Fibroblast of skin of scalp (primary cell): ENCODE measurements at regions not wholly inside any gene's neighbourhood (a gene's known extent, or its start where the extent isn't known, plus 50 kb on each side); places are given as distances from the start of the nearest gene placed in this dataset.
"Not testable (repeated sequence)": the region's sequence is repeated elsewhere in the genome, so short reads cannot be mapped to it uniquely, and the experiment has no call there.

Experiments
- DNase-seq: peaks from one replicate; pipeline ENCODE4 v3.0.0-alpha.2; 2013

DNA sequence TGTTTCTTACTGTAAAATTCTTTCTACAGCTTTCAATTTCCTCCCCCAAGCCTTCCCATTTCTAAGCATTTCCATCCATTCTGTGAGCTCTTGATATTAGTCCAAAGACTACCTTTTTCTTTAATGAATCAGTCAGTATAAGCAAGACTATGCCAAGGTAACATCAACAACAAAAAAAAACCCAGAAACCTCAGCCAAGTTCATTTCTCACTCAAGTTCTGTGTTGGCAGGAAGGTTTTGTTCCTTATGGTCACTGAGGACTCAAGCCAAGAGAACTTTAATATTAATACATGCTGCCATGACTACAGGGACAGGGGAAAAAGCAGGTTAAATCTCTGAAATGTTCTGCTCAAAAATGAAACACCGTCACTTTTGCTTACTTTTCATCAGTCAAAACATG is 621.2 kb upstream of the NRP1 start:
- no peak for DNase-seq

DNA sequence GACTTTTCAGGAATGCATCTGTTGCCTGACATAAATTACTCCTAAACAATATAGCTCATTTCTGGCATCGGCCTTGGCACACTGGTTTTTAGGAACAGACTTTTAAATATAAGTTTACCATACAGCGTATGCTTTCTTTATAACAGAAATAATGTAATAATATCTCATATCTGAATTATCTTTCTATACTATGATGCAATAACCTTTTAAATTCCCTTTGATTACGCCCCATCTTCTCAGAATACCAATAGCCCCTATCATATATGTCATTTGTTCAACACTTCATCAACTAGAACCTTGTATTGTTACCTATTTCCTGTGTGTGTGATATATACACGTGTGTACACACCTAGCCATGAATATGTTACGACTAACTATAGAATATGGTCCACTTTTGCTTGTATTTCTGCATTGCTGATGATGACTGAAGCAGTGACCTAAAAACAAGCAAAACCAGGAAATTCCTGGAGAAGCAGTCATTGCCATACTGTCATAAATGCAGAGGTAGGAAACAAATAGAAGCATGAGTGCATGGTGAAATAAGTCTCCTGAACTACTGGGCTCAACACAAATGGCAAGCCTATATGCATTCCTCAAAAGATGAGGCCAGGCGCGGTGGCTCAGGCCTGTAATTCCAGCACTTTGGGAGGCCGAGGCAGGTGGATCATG is 618.4 kb upstream of the NRP1 start:
- peak; percentile 63 for DNase-seq

DNA sequence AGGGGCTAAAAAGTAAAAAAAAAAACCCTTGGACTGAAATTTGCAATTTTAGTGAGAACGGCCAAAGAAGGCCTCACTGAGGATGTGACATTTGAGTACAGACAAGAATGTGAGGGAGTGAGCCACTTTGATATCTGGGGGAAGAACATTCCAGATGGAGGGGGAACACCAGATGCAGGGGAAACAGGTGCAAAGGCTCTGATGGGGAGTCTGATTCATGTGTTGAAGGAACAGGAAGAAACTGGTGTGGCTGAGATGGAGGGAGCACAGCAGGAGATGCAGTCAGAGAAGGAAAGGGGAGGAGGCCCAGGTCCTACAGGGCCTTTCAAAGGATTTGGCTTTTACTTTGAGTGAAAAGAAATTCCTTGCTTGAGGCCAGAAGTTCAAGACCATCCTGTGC is 615.7 kb upstream of the NRP1 start:
- no peak for DNase-seq

DNA sequence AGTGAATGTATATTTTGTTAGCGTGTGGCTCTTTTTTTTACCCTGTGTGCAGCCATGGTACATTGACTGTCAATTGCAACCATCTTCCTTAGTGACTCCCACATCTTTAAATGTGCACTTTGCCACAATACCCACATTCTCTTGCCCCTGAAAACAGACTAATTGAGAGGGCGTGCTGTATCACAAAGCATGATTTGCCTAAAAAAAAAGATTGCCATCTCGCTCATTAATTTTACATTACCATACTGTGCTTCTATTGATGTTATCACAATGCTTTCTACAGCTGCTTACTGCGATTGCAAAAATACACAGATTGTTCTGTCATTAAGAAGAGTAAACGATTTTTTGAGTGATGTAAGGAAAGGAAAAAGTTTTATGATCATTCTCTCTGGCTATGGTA is 613.1 kb upstream of the NRP1 start:
- no peak for DNase-seq

DNA sequence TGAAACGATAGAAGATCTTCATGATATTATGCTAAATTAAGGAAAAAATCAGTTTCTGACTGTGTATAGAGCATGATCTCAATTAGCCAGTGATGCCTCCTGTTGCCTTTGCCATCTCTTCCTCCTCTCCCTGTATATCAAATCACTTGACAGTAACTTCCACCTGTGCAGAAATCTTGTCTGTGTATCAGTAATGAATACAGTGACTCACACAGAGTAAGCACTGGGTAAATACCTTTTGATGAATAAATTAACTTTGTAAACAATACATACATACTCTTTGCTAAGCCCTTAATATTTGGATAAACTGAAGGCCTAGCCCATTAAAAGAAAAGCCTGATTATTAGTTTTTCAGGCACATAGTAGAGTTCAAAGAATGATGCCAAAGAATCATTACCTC is 610.6 kb upstream of the NRP1 start:
- no peak for DNase-seq

DNA sequence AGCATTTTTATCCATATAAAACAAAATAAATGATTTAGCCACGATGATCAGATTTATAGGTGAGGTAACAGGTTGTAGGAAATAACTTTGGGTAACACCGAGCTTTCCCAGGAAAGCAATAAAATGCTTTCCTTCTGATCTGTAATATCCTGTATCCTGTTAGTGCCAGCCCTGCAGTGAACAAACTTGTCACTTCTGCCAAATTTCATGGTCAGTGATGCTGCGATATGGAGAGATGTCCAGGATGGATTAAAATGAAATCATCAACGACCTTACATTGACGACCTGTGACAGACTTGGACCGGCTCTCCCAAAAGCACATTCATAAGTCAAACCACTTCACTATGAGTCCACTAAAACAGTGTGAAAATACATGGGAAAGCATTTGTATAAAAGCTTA is 608.0 kb upstream of the NRP1 start:
- DNase-seq, result no peak

DNA sequence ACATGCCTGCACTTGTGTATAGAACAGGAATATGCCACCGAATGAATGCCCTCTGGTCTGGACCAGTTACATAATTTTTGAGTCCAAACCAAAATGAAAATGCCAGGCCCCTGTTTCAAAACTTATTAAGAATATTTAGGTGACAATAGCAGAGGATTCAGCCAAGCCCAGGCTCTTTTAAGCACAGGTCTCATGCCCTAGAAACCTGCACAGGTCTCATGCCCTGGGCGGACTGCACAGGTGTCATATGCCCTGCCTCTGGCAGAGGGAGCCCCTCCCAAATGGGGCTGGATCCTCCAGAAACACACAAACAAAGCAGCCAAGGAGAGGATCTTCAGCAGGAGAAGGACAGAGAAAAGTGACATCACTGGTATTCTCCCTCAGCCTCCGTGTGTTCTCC is 605.4 kb upstream of the NRP1 start:
- no peak for DNase-seq

DNA sequence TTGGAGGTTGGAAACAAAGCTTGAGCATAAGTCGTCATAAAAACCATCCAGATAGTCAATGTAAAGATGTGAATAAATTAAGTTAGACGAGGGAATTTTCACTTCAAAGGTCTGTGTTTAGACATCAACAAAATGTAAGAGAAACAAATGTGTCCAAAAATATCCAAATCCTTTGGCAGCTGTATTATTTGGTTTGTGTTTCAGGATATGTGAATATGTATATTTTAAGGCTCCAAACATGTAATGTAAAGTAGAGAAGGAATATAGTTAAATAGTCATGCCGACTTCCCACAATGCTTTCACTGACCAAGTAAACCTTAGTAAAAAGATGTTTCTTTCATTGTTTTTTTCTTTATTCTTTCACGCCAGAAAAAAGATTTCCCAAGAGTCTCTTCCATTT is 604.9 kb upstream of the NRP1 start:
- DNase-seq, result no peak

DNA sequence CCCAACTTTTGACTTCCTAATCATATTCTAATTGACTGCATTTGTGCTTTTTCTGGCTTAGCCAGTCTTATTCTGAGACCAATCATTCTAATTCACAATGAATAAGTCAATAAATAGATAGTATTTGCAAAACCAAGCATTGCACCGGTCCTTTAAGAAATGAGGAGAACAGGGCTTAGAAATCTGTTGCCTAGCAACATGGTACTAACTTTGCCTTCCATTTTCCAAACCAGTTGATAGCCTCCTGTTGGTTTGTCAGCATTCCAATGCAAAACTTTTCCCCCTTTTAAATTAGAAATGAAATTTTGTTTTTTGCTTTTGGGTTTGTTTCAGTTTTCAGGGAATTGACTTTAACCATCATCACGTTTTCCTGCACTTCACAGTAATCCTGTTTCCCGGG is 603.5 kb upstream of the NRP1 start:
- no peak for DNase-seq

DNA sequence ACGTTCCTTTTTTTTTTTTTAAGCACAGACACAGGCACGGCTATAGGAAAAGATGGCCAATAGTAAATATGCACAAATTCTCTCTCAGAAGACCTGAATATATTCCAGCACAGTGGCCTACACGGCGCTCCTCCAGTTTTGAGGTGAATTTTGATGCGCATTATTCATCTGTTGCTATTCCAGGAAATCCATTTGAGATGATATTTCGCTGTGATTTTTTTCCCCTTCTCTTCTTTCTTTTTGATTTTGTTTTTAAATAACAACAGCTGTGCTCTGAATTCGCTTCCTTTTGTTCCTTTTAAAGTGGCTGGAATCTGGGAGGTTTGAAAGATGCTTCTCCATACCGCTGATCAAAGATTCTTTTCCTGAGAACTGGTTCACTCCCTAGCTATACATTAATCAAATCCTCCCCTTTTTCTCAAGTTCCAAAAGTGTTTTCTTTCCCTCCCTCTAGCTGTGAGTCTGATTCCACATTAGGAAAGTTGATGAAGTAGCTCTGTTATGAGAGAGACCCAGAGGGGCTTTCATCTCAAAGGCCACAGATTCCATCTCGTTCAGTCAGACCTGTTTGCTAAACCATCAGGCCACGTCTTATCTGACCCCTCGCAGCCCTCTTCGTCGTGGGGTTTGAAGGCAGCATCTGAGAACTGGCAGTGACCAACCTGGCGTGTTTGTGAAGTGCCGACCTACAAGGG is 602.7 kb upstream of the NRP1 start:
- no peak for DNase-seq

DNA sequence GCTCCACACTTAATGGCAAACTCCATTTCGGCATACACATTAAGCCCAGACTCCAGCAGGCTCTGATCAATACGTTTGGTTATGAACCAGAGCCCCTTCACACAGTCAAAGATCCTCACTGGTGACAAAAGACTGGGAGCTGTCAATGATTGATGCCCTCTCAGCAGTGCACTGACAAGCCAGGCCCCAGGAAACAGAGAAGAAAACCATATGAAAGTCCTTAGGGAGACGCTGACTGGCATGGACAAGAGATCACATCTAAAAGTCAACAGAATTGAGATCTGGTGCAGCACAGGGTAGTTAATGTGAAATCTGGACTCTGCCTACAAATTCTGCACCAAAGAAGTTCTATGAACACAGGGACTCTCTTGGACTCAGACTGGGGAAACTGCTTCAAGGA is 600.9 kb upstream of the NRP1 start:
- no peak for DNase-seq

DNA sequence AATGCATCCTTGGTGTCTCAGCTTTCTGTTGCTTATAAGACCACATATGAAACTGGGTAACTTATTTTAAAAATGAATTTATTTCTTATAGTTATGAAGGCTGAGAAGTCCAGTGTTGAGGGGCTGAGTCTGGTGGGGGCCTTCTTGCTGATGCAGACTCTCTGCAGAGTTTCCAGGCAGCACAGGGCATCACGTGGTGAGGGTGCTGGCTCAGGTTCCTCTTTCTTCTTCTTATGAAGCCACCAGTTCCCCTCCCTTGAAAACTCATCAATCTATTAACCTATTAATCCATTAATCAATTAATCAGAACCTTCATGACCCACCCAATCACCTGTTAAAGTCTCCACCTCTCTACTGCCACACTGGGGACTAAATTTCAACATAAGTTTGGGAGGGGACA is 595.6 kb upstream of the NRP1 start:
- DNase-seq, result no peak

DNA sequence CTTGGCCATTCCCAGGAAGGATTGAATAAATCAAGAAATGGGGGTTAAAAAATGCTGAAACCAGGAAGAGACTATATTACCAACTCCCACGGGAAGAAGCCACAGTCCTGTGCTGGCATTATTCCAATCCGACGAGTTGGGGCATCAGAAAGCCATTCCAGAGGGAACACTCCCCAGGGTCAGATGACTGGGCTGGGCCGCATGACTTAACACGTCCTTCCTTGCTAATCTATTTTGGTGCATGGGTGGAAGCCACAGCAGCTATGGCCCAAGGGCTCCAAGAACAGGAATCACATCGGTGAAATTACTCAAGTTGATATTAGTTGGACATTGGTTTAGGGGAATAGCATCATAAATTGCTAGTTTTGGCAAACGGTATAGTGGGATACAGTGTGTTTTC is 592.9 kb upstream of the NRP1 start:
- DNase-seq, result peak; percentile 19

DNA sequence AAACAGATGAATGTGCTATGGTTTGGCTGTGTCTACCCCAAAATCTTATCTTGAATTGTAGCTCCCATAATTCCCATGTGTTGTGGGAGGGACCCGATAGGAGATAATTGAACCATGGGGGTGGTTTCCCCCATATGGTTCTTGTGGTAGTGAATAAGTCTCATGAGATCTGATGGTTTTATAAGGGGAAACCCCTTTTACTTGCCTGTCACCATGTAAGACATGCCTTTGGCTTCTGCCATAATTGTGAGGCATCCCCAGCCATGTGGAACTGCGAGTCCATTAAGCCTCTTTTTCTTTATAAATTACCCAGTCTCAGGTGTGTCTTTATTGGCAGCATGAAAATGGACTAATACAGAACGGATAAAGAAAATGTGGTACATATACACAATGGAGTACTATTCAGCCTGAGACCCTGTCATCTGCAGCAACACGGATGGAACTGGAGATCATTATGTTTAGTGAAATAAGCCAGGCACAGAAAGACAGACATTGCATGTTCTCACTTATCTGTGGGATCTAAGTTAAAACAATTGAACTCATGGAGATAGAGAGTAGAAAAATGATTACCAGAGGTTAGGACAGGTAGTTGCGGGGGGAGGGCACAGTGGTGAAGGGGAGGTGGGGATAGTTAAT is 587.6 kb upstream of the NRP1 start:
- no peak for DNase-seq

DNA sequence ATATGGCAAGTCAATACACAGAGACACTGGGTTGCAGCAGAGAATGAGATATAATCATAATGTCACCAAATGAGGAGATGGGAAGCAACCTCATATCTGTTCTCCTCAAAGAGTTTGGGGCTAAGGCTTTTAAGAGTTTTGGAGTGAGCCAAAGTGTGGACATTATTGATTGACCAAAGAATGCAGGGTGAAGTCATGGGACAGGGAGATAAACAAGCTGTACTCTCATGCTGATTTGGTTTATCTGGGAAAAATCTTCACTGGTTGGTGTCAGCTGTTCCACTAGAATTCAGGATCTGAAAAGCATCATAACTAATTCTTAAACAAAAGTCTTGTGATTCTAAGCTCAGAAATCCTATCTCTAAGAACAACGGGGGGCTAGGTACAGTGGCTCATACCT is 585.9 kb upstream of the NRP1 start:
- no peak for DNase-seq

DNA sequence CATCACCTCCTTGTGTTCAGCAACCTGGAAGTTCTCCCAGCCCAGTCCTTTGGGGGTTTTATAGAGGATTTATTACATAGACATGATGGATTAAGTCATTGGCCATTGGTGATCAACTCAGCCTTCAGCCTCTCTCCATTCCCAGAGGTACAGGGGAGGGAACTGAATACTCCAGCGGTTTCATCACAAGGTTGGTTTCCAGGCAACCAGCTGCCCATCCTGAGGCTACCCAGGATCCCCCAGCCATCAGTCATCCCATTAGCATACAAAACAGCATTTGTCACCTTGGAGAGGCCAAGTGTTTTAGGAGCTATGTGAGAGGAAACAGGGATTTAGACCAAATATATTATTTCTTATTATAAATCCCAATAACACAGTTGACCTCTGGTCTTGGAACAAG is 584.8 kb upstream of the NRP1 start:
- no peak for DNase-seq

DNA sequence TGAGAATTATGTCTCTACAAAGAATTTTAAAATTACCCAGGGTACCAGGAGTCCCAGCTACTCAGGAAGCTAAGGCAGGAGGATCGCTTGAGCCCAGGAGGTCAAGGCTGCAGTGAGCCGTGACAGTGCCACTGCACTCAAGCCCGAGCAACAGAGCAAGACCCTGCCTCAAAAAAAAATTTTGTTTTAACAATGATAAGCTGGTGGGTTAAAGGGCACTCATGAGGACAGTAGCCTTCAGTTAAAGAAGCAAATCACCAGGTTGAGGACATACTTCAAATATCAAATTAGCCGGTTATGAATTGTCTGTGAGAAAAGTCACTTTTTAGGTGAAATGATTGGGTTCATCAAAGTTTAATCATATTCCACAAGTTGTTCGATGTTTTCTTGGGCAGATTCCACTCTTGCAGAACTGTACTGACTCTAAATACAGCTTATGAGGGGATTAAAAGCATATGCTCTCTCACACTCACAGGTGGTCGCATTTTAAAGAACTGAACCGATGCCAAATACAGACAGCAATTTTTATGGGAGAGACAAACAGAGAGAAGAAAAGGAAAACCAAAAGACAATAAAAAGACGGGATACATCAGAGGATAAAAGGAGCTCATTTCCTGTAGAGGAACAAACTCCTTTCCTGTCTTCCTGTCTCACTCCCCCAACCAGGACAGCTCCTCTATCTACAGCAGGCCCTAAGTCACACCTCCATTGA is 582.8 kb upstream of the NRP1 start:
- DNase-seq, result no peak

DNA sequence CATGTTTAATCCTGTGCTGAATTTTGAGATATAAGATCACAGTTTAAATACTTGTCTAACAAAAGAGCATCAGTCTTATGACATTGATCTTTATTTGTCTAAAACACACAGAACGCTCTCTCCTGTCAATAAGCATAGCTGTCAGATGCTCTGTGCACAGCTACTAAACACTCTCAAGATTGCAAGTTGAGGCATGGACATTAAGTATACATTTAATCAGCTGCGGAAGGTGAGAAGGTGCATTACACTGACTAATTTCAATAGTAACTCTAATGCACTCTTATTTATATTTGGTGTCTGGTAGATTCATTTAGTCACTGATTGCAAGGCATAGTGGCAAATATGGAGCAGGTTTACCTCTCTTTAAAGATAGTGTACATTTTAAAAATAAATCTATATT is 580.3 kb upstream of the NRP1 start:
- DNase-seq, result no peak

DNA sequence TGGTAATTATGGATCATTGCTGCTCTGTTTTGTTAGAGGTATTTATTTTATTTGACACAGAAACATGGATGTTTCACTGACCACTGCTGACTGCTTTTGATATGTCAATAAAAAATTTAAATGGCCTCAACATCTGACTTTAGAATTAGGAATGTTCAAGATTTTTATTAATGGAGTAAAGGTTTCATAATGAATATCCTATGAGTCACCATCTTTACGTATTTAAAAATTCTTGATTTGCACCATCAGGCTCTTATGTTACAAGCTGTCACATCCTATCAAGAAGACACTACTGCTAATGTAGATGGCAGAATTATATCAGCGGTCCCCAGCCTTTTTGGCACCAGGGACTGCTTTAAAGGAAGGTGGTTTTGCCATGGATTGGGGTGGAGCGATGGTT is 578.7 kb upstream of the NRP1 start:
- peak; percentile 36 for DNase-seq

DNA sequence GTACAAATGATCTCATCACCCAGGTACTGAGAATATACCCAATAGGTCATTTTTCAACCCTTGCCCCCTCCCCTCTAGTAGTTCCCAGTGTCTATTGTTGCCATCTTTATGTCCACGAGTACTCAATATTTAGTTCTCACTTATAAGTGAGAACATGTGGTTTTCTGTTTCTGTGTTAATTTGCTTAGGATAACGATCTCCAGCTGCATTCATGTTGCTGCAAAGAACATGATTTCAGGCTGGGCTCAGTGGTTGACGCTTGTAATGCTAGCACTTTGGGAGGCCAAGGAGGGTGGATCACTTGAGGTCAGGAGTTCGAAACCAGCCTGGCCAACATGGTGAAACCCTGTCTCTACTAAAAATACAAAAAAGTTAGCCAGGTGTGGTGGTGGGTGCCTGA is 575.0 kb upstream of the NRP1 start:
- DNase-seq, result not testable (repeated sequence)

DNA sequence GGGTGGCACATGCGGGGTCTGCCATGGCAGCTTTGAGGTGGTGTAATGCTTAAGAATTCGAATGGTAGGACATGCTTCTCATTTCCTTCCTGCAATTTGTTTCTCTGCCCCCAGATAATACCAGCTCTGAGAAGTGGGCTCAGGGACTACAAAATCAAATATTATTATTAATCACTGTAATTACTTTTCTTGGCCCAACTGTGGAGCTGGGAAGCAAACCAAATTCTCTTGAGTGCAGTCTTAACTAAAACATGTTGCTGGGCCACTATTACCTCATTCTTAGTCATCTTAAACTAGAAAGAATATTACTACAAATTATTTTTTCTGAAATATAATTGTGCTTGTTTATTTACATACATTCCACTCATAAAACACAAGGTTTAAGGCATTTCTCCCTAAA is 566.7 kb upstream of the NRP1 start:
- DNase-seq, result peak; percentile 87

DNA sequence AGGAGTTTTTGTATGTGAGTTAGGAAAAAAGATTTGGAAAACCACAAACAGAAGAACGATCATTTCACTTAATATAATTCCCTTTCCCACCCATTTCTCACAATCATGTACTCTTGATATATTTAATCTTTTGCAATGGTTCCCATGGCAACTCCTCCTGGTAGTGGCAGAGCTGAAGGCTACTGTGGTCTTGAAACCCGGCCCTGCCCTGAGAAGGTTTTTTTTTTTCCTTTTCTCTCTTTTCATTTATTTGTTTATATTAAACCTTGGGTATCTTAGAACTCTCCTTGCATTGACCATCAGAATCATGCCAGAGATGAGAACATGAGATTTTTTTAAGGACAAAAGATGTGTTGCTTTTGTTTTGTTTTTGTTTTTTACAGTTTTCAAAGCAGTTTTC is 566.1 kb upstream of the NRP1 start:
- DNase-seq, result peak; percentile 39
